Peyer's patch (tissue), 4 donors: ENCODE measurements at regions not wholly inside any gene's neighbourhood (a gene's known extent, or its start where the extent isn't known, plus 50 kb on each side); places are given as distances from the start of the nearest gene placed in this dataset.

Experiments
- POLR2A ChIP-seq, 2 donors: fragments of 450-650 bp; IDR thresholded peaks; one replicate each; pipeline ENCODE4 v1.5.1; 2017; ENCODE audit warnings: antibody characterized with exemption in 2 of 2, mild to moderate bottlenecking in 2 of 2, moderate library complexity in 2 of 2
- TF ChIP-seq, protein P1 (sequence below), 6 experiments: fragments of 450-650 bp in 4 of 6; fragments of 200-600 bp in 2 of 6; sonication (generic) in 1 of 6; IDR thresholded peaks; one replicate each; pipeline ENCODE4 v1.5.1; 2017 to 2019; ENCODE audit warnings: antibody characterized with exemption in 6 of 6, mild to moderate bottlenecking in 3 of 6, moderate library complexity in 1 of 6

DNA sequence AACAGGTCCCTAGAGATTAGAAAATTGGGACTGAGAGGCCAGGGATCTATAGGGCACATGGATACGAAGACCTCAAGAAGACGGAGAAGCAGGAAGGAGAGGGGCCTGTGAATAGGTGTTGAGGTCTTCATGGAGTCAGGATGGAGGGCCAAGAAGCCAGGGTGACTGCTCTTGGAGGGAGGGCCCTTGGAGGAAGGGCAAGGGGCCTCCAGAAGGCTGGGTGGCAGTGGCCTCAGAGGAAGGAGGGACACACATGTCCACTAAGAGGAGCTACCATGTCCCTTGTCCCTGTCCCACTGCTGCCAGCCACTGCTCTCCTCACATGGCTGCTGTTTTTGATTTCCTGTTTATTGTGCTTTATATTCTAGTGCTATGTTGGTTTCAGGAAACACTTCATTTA lies 589.5 kb upstream of the B3GAT1 start:
- TF ChIP-seq, protein P1, sequence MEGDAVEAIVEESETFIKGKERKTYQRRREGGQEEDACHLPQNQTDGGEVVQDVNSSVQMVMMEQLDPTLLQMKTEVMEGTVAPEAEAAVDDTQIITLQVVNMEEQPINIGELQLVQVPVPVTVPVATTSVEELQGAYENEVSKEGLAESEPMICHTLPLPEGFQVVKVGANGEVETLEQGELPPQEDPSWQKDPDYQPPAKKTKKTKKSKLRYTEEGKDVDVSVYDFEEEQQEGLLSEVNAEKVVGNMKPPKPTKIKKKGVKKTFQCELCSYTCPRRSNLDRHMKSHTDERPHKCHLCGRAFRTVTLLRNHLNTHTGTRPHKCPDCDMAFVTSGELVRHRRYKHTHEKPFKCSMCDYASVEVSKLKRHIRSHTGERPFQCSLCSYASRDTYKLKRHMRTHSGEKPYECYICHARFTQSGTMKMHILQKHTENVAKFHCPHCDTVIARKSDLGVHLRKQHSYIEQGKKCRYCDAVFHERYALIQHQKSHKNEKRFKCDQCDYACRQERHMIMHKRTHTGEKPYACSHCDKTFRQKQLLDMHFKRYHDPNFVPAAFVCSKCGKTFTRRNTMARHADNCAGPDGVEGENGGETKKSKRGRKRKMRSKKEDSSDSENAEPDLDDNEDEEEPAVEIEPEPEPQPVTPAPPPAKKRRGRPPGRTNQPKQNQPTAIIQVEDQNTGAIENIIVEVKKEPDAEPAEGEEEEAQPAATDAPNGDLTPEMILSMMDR (IDR thresholded peaks at IDR 0.05), result no peak
- TF ChIP-seq POLR2A (IDR thresholded peaks at IDR 0.05), result no peak
